ENCODE measurements at regions not wholly inside any gene's neighbourhood (a gene's known extent, or its start where the extent isn't known, plus 50 kb on each side); places are given as distances from the start of the nearest gene placed in this dataset.

DNA sequence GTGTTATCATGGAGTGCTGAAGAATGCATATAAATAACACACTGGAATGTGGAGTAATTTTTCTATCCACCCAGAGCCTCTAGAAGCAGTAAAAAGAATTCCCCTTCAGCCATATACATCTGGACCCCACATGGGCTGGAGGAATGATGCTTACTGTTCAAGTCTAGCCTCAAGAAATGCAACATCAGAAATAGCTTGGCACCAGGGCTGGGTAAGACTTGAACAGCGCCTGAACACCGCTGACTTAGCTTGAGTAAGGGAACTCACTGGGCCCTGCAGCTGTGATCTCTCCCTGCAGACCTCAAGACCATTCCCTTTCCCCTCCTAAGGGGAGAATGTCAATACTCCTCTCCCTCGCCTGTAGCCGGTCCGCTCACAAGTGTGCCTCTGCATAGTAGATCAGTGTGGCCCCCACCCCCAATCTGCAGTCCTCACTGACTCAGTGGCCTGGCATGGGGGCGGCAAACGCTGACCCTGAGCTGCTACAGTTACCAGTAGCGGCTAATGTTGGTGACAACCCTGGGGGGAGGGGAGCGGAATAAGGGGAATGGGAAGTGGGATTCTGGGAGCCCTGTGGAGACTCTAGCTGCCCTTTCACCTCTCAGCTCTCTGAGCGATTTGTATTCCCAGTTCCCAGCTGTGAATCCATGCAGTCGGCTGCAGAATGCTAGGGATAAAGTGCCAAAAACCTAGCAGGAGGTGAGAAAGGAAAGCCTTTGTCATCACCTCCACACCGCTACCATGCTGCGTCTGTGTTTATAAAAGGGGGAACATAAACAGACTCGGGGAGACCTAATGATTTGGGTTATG is 483.9 kb downstream of the DISC1 start:
- no peak for DNase-seq (ENCODE audit: low read depth in 1 of 2, low spot score in 1 of 2)
- Histone ChIP-seq H3K27me3 (ENCODE audit: insufficient read depth, poor library complexity, severe bottlenecking) (peaks cover 6% of the 10 kb centered on the region), H3K4me3 (replicated peaks; ENCODE audit: insufficient read depth, low read length) (no peak overlapping the region), H3K27ac (replicated peaks) (no peak overlapping the region)
- TF ChIP-seq, protein P1, sequence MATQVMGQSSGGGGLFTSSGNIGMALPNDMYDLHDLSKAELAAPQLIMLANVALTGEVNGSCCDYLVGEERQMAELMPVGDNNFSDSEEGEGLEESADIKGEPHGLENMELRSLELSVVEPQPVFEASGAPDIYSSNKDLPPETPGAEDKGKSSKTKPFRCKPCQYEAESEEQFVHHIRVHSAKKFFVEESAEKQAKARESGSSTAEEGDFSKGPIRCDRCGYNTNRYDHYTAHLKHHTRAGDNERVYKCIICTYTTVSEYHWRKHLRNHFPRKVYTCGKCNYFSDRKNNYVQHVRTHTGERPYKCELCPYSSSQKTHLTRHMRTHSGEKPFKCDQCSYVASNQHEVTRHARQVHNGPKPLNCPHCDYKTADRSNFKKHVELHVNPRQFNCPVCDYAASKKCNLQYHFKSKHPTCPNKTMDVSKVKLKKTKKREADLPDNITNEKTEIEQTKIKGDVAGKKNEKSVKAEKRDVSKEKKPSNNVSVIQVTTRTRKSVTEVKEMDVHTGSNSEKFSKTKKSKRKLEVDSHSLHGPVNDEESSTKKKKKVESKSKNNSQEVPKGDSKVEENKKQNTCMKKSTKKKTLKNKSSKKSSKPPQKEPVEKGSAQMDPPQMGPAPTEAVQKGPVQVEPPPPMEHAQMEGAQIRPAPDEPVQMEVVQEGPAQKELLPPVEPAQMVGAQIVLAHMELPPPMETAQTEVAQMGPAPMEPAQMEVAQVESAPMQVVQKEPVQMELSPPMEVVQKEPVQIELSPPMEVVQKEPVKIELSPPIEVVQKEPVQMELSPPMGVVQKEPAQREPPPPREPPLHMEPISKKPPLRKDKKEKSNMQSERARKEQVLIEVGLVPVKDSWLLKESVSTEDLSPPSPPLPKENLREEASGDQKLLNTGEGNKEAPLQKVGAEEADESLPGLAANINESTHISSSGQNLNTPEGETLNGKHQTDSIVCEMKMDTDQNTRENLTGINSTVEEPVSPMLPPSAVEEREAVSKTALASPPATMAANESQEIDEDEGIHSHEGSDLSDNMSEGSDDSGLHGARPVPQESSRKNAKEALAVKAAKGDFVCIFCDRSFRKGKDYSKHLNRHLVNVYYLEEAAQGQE (IDR thresholded peaks at IDR 0.05; ENCODE audit: insufficient replicate concordance, low read depth): no peak
- TF ChIP-seq, protein P2, sequence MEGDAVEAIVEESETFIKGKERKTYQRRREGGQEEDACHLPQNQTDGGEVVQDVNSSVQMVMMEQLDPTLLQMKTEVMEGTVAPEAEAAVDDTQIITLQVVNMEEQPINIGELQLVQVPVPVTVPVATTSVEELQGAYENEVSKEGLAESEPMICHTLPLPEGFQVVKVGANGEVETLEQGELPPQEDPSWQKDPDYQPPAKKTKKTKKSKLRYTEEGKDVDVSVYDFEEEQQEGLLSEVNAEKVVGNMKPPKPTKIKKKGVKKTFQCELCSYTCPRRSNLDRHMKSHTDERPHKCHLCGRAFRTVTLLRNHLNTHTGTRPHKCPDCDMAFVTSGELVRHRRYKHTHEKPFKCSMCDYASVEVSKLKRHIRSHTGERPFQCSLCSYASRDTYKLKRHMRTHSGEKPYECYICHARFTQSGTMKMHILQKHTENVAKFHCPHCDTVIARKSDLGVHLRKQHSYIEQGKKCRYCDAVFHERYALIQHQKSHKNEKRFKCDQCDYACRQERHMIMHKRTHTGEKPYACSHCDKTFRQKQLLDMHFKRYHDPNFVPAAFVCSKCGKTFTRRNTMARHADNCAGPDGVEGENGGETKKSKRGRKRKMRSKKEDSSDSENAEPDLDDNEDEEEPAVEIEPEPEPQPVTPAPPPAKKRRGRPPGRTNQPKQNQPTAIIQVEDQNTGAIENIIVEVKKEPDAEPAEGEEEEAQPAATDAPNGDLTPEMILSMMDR (IDR thresholded peaks at IDR 0.05; ENCODE audit: insufficient read depth, low read length): no peak
- no peak for TF ChIP-seq SPI1 (IDR thresholded peaks at IDR 0.05; ENCODE audit: borderline replicate concordance, low read depth)
- TF ChIP-seq POLR2AphosphoS5 (IDR thresholded peaks at IDR 0.05; ENCODE audit: low read depth): no peak
- TF ChIP-seq GABPA (IDR thresholded peaks at IDR 0.05; ENCODE audit: low read depth): no peak

DNA sequence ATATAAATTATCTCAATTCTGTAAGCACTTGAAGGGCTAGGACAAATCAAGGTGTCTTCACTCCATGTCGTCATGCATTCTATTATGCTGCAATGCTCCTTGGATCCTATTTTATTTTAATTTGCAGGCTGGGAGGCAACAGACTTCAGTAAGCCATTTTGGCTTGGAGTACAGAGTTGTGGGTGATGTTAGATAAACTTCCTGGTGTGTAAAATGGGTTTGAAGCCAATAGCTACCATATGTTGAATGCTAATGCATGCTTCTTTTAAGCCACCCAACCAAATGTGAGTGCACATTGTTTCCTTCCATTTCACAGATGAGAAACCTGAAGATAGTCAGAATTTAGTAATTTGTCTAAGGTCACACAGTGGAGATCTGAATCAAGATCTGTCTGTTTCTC is 482.8 kb downstream of the DISC1 start:
- Histone ChIP-seq H3K4me3 (replicated peaks; ENCODE audit: insufficient read depth, low read length) (no peak overlapping the region), H3K27ac (replicated peaks) (no peak overlapping the region), H3K27me3 (ENCODE audit: insufficient read depth, poor library complexity, severe bottlenecking) (peaks cover 6% of the 10 kb centered on the region)
- DNase-seq (ENCODE audit: low read depth in 1 of 2, low spot score in 1 of 2): no peak
- TF ChIP-seq SPI1 (IDR thresholded peaks at IDR 0.05; ENCODE audit: borderline replicate concordance, low read depth): no peak
- no peak for TF ChIP-seq POLR2AphosphoS5 (IDR thresholded peaks at IDR 0.05; ENCODE audit: low read depth)
- TF ChIP-seq, protein P1 (IDR thresholded peaks at IDR 0.05; ENCODE audit: insufficient replicate concordance, low read depth): no peak
- no peak for TF ChIP-seq GABPA (IDR thresholded peaks at IDR 0.05; ENCODE audit: low read depth)
- TF ChIP-seq, protein P2 (IDR thresholded peaks at IDR 0.05; ENCODE audit: insufficient read depth, low read length): no peak

DNA sequence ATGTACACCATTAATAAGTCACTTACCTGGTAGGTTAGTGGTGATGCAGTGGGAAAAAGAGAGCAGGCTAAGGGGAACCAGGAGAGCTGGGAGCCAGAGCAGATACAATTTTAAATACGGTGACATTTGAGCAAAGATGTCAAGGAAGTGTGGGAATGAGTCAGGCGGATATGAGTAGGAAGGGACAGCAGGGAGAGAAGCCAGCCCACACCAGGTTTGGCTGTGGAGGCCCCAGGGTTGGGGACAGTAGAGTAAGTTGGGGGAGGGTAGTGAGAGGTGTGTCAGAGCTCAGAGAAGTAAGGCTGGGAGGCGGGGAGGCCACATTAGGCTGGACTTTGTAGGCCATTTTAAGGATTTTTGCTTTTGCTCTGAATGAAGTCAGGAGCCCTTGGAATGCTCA is 482.0 kb downstream of the DISC1 start:
- Histone ChIP-seq H3K4me3 (replicated peaks; ENCODE audit: insufficient read depth, low read length) (no peak overlapping the region), H3K27me3 (ENCODE audit: insufficient read depth, poor library complexity, severe bottlenecking) (peaks cover 6% of the 10 kb centered on the region), H3K27ac (replicated peaks) (no peak overlapping the region)
- TF ChIP-seq GABPA (IDR thresholded peaks at IDR 0.05; ENCODE audit: low read depth): no peak
- no peak for TF ChIP-seq POLR2AphosphoS5 (IDR thresholded peaks at IDR 0.05; ENCODE audit: low read depth)
- TF ChIP-seq, protein P2 (IDR thresholded peaks at IDR 0.05; ENCODE audit: insufficient read depth, low read length): no peak
- no peak for TF ChIP-seq SPI1 (IDR thresholded peaks at IDR 0.05; ENCODE audit: borderline replicate concordance, low read depth)
- TF ChIP-seq, protein P1 (IDR thresholded peaks at IDR 0.05; ENCODE audit: insufficient replicate concordance, low read depth): no peak
- DNase-seq (ENCODE audit: low read depth in 1 of 2, low spot score in 1 of 2): no peak
